A673 (cell line): ENCODE measurements at regions not wholly inside any gene's neighbourhood (a gene's known extent, or its start where the extent isn't known, plus 50 kb on each side); places are given as distances from the start of the nearest gene placed in this dataset.

Source experiments
- BruUV-seq: library from RNA; stranded (reverse); fragments of 400-500 nt; replicated peaks from 2 replicates; lab custom pipeline; 2021; lab: Mats Ljungman, UMichigan
- CTCF ChIA-PET: fragments of 300-600 bp; sonication (Branson Sonifier 250); formaldehyde crosslinking; loops from one replicate; lab custom pipeline; 2022; ENCODE audit warnings: antibody characterized with exemption; lab: Charles Lee
- POLR2A ChIA-PET: fragments of 300-600 bp; sonication (Branson Sonifier 250); formaldehyde crosslinking; loops from one replicate; lab custom pipeline; 2022; ENCODE audit warnings: antibody characterized with exemption; ENCODE audit not compliant: low non-redundant PET; lab: Charles Lee
- DNase-seq: peaks from one replicate; pipeline ENCODE4 v3.0.0-alpha.2; 2015; ENCODE audit warnings: low spot score
- H3K27ac ChIP-seq: fragments of 200-600 bp; sonication (generic); 2 replicates; pipeline ENCODE4 v1.5.1; 2016; ENCODE audit warnings: mixed run types, low read depth, mild to moderate bottlenecking, mixed read lengths, antibody characterized with exemption, low read length; ENCODE audit not compliant: poor library complexity, severe bottlenecking
- H3K27me3 ChIP-seq: fragments of 200-600 bp; sonication (generic); replicated peaks from 2 replicates; pipeline ENCODE4 v1.6.1; 2017; ENCODE audit warnings: mixed run types, low read depth, mild to moderate bottlenecking, mixed read lengths, antibody characterized with exemption, low read length; ENCODE audit not compliant: insufficient read depth, poor library complexity
- H3K36me3 ChIP-seq: fragments of 200-600 bp; sonication (generic); 2 replicates; pipeline ENCODE4 v1.6.1; 2016; ENCODE audit warnings: mixed run types, mild to moderate bottlenecking, mixed read lengths, antibody characterized with exemption, low read length; ENCODE audit not compliant: insufficient read depth, poor library complexity, severe bottlenecking
- H3K4me1 ChIP-seq: fragments of 200-600 bp; sonication (generic); 2 replicates; pipeline ENCODE4 v1.6.1; 2017; ENCODE audit warnings: mixed run types, mild to moderate bottlenecking, mixed read lengths, antibody characterized with exemption, low read length; ENCODE audit not compliant: insufficient read depth, poor library complexity, severe bottlenecking
- H3K4me3 ChIP-seq: fragments of 200-600 bp; sonication (generic); 2 replicates; pipeline ENCODE4 v1.5.1; 2016; ENCODE audit warnings: low read depth, mixed run types, mild to moderate bottlenecking, mixed read lengths, low read length; ENCODE audit not compliant: poor library complexity, severe bottlenecking
- H3K9me3 ChIP-seq: fragments of 200-600 bp; sonication (generic); 2 replicates; pipeline ENCODE4 v1.6.1; 2016; ENCODE audit warnings: mixed run types, low read depth, mild to moderate bottlenecking, mixed read lengths, antibody characterized with exemption, low read length; ENCODE audit not compliant: poor library complexity, severe bottlenecking
- CTCF ChIP-seq: fragments of 300-800, 200-600 bp; sonication (generic); conservative IDR thresholded peaks from 2 replicates; pipeline ENCODE4 v1.5.1; 2017; ENCODE audit warnings: low read depth, mild to moderate bottlenecking, antibody characterized with exemption, low read length, moderate library complexity, mixed read lengths
- EZH2 ChIP-seq: fragments of 200-600 bp; sonication (generic); IDR thresholded peaks from 2 replicates; pipeline ENCODE4 v1.6.1; 2017; ENCODE audit warnings: borderline replicate concordance, low read depth, mild to moderate bottlenecking, mixed read lengths, antibody characterized with exemption, low read length; ENCODE audit not compliant: poor library complexity, severe bottlenecking
- intact Hi-C: fragments of 100-400 bp; cut with micrococcal nuclease; formaldehyde crosslinking; loops from one replicate; pipeline ENCODE4 v1.10.0; 2022; ENCODE audit not compliant: unreplicated experiment

- Histone ChIP-seq H3K9me3 (no peaks in the 10 kb centered on the region), H3K4me1 (no peaks in the 10 kb centered on the region), H3K36me3 (no peaks in the 10 kb centered on the region), H3K27ac (no peak overlapping the region), H3K27me3 (no peaks in the 10 kb centered on the region), H3K4me3 (no peak overlapping the region)
- no TSS peak for BruUV-seq
- TF ChIP-seq EZH2 (no peak), CTCF (no peak)
- ChIA-PET POLR2A (no interaction called here), CTCF (no interaction called here)
- DNase-seq, result no peak
- intact Hi-C loops, result no loop called here
Observed at GRCh38 chr4:90061881-90062280, 65.3 kb upstream of the CCSER1 start.

- no peak for DNase-seq
- no peak overlapping the region for H3K27ac ChIP-seq
- POLR2A ChIA-PET, result no interaction called here
- H3K27me3 ChIP-seq, result no peaks in the 10 kb centered on the region
- no peak overlapping the region for H3K4me3 ChIP-seq
- BruUV-seq, result no TSS peak
- CTCF ChIA-PET, result no interaction called here
- no peaks in the 10 kb centered on the region for H3K4me1 ChIP-seq
- H3K9me3 ChIP-seq, result no peaks in the 10 kb centered on the region
- TF ChIP-seq CTCF (no peak), EZH2 (no peak)
- intact Hi-C loops, result no loop called here
- H3K36me3 ChIP-seq, result no peaks in the 10 kb centered on the region
Observed at GRCh38 chr4:90064196-90064595, 63.0 kb upstream of the CCSER1 start.

- no TSS peak for BruUV-seq
- DNase-seq, result no peak
- Histone ChIP-seq H3K4me1 (no peaks in the 10 kb centered on the region), H3K4me3 (no peak overlapping the region), H3K36me3 (no peaks in the 10 kb centered on the region), H3K9me3 (no peaks in the 10 kb centered on the region), H3K27me3 (no peaks in the 10 kb centered on the region), H3K27ac (no peak overlapping the region)
- no peak for TF ChIP-seq EZH2
- no peak for TF ChIP-seq CTCF
- ChIA-PET CTCF (no interaction called here), POLR2A (no interaction called here)
- intact Hi-C loops, result no loop called here
Observed at GRCh38 chr4:90069151-90069550, 58.0 kb upstream of the CCSER1 start.
